Peyer's patch (tissue), 4 donors: ENCODE measurements at regions not wholly inside any gene's neighbourhood (a gene's known extent, or its start where the extent isn't known, plus 50 kb on each side); places are given as distances from the start of the nearest gene placed in this dataset.

Experiments
- CTCF ChIP-seq, 6 experiments: fragments of 450-650 bp in 4 of 6; fragments of 200-600 bp in 2 of 6; sonication (generic) in 1 of 6; IDR thresholded peaks; one replicate each; pipeline ENCODE4 v1.5.1; 2017 to 2019; ENCODE audit warnings: antibody characterized with exemption in 6 of 6, mild to moderate bottlenecking in 3 of 6, moderate library complexity in 1 of 6
- POLR2A ChIP-seq, 2 donors: fragments of 450-650 bp; IDR thresholded peaks; one replicate each; pipeline ENCODE4 v1.5.1; 2017; ENCODE audit warnings: antibody characterized with exemption in 2 of 2, mild to moderate bottlenecking in 2 of 2, moderate library complexity in 2 of 2

GRCh38 chr5:105931881-105932421 is 1738.8 kb downstream of the EFNA5 start:
- TF ChIP-seq CTCF (IDR thresholded peaks at IDR 0.05) (no peak), POLR2A (IDR thresholded peaks at IDR 0.05) (no peak)
